Spleen (tissue), 11 donors: ENCODE measurements at regions not wholly inside any gene's neighbourhood (a gene's known extent, or its start where the extent isn't known, plus 50 kb on each side); places are given as distances from the start of the nearest gene placed in this dataset.

ENCODE experiments used
- DNase-seq: peaks from one replicate; pipeline ENCODE4 v3.0.0-alpha.2; 2020
- H3K27ac ChIP-seq, 8 donors: fragments of 200-600 bp; sonication (generic) in 7 of 8; 1 replicate in 4 of 8; 2 replicates in 4 of 8; pipeline versions ENCODE4 v1.5.0 to v1.8.0; 2016 to 2021; ENCODE audit warnings: inconsistent platforms in 4 of 8, mild to moderate bottlenecking in 4 of 8, moderate library complexity in 1 of 8
- H3K27me3 ChIP-seq, 7 donors: fragments of 200-600 bp; sonication (generic) in 6 of 7; replicated peaks in 1 of 7; 1 replicate in 4 of 7; 2 replicates in 3 of 7; pipeline versions ENCODE4 v1.5.0 to v1.8.0; 2016 to 2021; ENCODE audit warnings: inconsistent platforms in 3 of 7, mild to moderate bottlenecking in 1 of 7
- H3K36me3 ChIP-seq, 6 donors: fragments of 200-600 bp; sonication (generic) in 5 of 6; 1 replicate in 4 of 6; 2 replicates in 2 of 6; pipeline versions ENCODE4 v1.5.0 to v1.8.0; 2016 to 2021; ENCODE audit warnings: inconsistent platforms in 2 of 6
- H3K4me1 ChIP-seq, 6 donors: fragments of 200-600 bp; sonication (generic) in 5 of 6; 1 replicate in 3 of 6; 2 replicates in 3 of 6; pipeline versions ENCODE4 v1.5.0 to v1.8.0; 2016 to 2021; ENCODE audit warnings: inconsistent platforms in 3 of 6
- H3K4me3 ChIP-seq, 8 donors: fragments of 200-600 bp; sonication (generic) in 7 of 8; 1 replicate in 4 of 8; 2 replicates in 4 of 8; pipeline versions ENCODE4 v1.5.0 to v1.8.0; 2016 to 2021; ENCODE audit warnings: inconsistent platforms in 4 of 8, mild to moderate bottlenecking in 4 of 8, moderate library complexity in 2 of 8
- H3K9me3 ChIP-seq, 8 donors: fragments of 200-600 bp; sonication (generic) in 7 of 8; 1 replicate in 4 of 8; 2 replicates in 4 of 8; pipeline versions ENCODE4 v1.5.0 to v1.8.0; 2016 to 2021; ENCODE audit warnings: inconsistent platforms in 4 of 8
- POLR2A ChIP-seq, 3 donors: fragments of 450-650 bp; IDR thresholded peaks; one replicate each; pipeline ENCODE4 v1.5.1; 2017; ENCODE audit warnings: antibody characterized with exemption in 3 of 3, mild to moderate bottlenecking in 1 of 3
- POLR2AphosphoS5 ChIP-seq, 3 donors: sonication (generic); formaldehyde crosslinking; IDR thresholded peaks; one replicate each; pipeline ENCODE4 v1.5.1; 2017; ENCODE audit warnings: antibody characterized with exemption in 3 of 3
- WGBS, 5 donors: extraction: QIAGEN DNeasy Blood & Tissue Kit in 3 of 5; methylation state at CpG; one replicate each; pipeline versions ENCODE4 v1.1.5 to v1.1.7; 2013 to 2018; 5-methylcytosine and 5-hydroxymethylcytosine counted together
- intact Hi-C: fragments of 100-400 bp; cut with DNase I; formaldehyde crosslinking; loops from one replicate; pipeline ENCODE4 v1.15.0; 2023; ENCODE audit warnings: low total_unique reads
- TF ChIP-seq, protein P1 (sequence below), 11 experiments: fragments of 200-600 bp in 7 of 11; fragments of 450-650 bp in 4 of 11; sonication (generic) in 4 of 11; IDR thresholded peaks in 8 of 11; conservative IDR thresholded peaks in 3 of 11; 1 replicate in 7 of 11; 2 replicates in 4 of 11; pipeline versions ENCODE4 v1.4.0 to v1.8.0; 2016 to 2021; ENCODE audit warnings: antibody characterized with exemption in 11 of 11, inconsistent platforms in 4 of 11, mild to moderate bottlenecking in 1 of 11
- donor health status: healthy with polysubstance abuse.
- donor health status: DM: no; HTN: no; CAD: no; lungs with moderate emphysema.
- donor health status: DM: no; HTN: no; CAD: no.
- donor health status: Bipolar disorder and iron deficiency.
- donor health status: healthy.
- donor health status: DM: no; HTN: no; CAD: no.
- donor health status: DM: yes; HTN: yes; CAD: no.

DNA sequence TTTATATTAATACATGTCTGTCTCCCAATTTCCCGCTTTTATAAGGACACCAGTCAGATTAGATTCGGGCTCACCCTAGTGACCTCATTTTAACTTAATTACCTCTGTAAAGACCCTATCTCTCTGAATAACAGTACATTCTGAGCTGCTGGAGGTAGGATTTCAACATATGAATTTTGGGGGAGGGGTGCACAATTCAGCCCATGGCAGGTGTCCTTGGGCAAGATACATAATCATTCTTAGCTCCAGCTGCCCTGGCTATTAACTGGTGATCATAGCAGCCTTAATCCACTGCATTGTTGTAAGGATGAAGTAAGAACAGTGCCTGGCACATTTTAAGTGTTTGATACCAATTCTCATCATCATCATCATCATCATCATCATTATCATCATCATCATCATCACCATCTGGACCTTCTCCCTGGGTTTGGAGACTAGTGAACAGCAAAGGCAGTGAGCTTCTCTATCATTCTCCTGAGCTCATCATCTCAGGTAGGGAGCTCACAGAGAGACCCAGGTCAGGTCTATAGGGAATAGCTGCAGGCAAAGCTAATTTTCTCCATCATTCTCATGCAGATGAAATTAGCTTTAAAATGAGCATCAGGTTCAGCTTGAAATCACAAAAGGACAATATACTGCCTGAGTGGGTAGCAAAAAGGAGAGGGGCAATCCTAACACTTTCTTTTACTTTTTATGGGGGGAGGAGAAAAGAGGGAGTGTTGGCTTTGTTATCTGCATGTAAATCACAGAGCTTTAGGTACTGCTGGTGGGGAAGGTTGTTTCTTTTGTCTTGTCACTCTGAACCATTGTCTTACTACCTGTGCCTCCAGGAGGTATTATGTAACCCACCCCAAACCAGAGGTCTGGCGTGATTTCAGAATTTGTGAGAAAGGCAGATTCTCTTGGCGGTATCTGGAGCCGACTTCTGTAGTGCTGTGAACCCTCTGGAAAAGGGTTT lies 125.5 kb upstream of the SPRED2 start:
- intact Hi-C loops, result no loop called here
- 88 to 95% (median 91%) methylated on average over 5 of the region's 5 CpGs for WGBS, 5 donors
- TF ChIP-seq, protein P1, sequence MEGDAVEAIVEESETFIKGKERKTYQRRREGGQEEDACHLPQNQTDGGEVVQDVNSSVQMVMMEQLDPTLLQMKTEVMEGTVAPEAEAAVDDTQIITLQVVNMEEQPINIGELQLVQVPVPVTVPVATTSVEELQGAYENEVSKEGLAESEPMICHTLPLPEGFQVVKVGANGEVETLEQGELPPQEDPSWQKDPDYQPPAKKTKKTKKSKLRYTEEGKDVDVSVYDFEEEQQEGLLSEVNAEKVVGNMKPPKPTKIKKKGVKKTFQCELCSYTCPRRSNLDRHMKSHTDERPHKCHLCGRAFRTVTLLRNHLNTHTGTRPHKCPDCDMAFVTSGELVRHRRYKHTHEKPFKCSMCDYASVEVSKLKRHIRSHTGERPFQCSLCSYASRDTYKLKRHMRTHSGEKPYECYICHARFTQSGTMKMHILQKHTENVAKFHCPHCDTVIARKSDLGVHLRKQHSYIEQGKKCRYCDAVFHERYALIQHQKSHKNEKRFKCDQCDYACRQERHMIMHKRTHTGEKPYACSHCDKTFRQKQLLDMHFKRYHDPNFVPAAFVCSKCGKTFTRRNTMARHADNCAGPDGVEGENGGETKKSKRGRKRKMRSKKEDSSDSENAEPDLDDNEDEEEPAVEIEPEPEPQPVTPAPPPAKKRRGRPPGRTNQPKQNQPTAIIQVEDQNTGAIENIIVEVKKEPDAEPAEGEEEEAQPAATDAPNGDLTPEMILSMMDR (IDR thresholded peaks at IDR 0.05 in 8 of 11, conservative IDR thresholded peaks at IDR 0.05 in 3 of 11), result no peak
- TF ChIP-seq POLR2AphosphoS5 (IDR thresholded peaks at IDR 0.05), result no peak
- TF ChIP-seq POLR2A (IDR thresholded peaks at IDR 0.05), result no peak

DNA sequence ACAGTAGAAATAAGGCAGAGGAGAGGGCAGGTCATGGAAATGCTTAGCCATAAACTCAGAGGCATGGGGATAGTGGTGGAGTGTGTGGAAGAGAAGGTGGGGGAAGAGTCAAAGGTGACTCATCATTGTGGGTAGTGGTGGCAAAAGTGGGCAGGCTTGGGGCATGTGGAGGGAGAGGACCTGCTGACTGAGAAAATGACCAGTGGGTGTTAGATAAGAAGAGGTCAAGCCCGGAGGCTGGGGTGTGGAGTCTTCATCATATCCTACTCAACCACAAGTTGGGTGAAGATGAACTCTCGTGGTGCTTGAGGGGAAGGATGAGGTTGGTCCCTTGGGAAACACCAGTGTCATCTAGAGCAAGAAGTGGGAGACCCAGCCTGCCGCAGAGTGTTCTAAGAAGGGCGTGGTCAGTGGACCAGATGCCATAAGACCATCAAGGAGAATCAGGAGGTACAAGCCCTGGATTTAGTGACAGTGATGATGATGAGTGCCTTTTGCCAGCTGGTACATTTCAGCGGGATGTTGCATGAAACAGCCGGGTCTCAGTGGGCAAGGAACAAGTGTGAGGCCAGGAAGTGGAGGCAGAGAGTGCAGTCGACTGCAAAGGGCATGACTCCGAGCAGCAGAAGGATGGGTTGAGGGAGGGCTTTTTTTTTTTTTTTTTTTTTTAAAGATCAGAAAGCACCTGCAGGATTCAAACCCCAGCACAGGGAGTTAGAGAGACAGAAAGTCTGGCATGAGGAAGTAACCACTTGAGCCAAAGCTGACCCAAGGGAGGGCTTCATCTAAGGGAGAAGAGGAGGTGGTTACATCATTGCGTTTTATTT lies 122.6 kb upstream of the SPRED2 start:
- TF ChIP-seq POLR2A (IDR thresholded peaks at IDR 0.05) (no peak), POLR2AphosphoS5 (IDR thresholded peaks at IDR 0.05) (no peak)
- TF ChIP-seq, protein P1 (IDR thresholded peaks at IDR 0.05 in 8 of 11, conservative IDR thresholded peaks at IDR 0.05 in 3 of 11), result no peak
- Histone ChIP-seq H3K4me1 (peaks cover 0 to 20% (median 10%) of the 10 kb centered on the region in 6 donors), H3K4me3 (no peak overlapping the region), H3K27me3 (no peaks in the 10 kb centered on the region), H3K36me3 (no peaks in the 10 kb centered on the region), H3K27ac (no peak overlapping the region), H3K9me3 (no peaks in the 10 kb centered on the region)
- no peak for DNase-seq
- intact Hi-C loops, result loop anchor here (5.0 kb wide), 1 partner anchor 113 kb away; no protein-coding TSS in a partner anchor
- WGBS, 5 donors, result 34 to 39% (median 37%) methylated on average over 9 of the region's 9 CpGs

More for the DNA sequence above, 125.5 kb upstream of the SPRED2 start:
- Histone ChIP-seq H3K36me3 (no peaks in the 10 kb centered on the region), H3K4me3 (no peak overlapping the region), H3K9me3 (no peaks in the 10 kb centered on the region), H3K27ac (no peak overlapping the region), H3K27me3 (no peaks in the 10 kb centered on the region), H3K4me1 (peaks cover 0 to 20% (median 9%) of the 10 kb centered on the region in 6 donors)
- DNase-seq, result no peak

DNA sequence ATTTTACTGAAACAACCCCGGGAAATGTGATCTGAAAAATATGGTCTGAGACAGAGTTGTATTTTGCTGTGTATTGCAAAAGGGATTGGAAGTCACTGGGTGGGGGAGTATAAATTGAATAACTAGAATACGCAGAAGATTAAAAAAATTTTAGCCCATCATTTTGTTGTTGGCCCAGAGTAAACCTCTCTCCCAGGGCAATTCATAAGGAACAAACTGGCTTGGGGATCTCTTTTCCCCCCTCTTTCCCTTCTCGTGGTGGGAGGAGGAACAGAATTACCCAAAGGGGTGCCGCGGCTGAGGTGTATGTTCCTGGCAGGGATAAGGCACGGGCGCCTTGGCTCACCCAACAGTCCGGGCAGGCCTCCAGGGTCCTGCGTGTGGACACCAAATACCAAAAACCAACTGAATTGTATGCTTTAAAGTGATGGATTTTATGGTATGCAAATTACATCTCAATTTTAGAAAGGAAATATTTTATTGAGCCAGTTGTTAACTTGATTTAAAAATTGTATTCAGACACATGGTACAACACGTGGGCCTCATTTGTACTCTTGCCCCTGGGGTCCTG lies 121.2 kb upstream of the SPRED2 start:
- Histone ChIP-seq H3K36me3 (no peaks in the 10 kb centered on the region), H3K4me3 (no peak overlapping the region), H3K9me3 (no peaks in the 10 kb centered on the region), H3K4me1 (peaks cover 0 to 20% (median 10%) of the 10 kb centered on the region in 6 donors), H3K27ac (no peak overlapping the region), H3K27me3 (no peaks in the 10 kb centered on the region)
- TF ChIP-seq, protein P1 (IDR thresholded peaks at IDR 0.05 in 8 of 11, conservative IDR thresholded peaks at IDR 0.05 in 3 of 11), result peak in 5 of 11 experiments; percentile 3 to 28 (median 14)
- TF ChIP-seq POLR2AphosphoS5 (IDR thresholded peaks at IDR 0.05) (no peak), POLR2A (IDR thresholded peaks at IDR 0.05) (no peak)
- 70 to 76% (median 74%) methylated on average over 10 of the region's 10 CpGs for WGBS, 5 donors
- no peak for DNase-seq
- intact Hi-C loops, result loop anchor here (2.0 to 5.0 kb wide), 2 partner anchors 111 to 289 kb away; no protein-coding TSS in a partner anchor
